GM21737 (cell line): ENCODE measurements at regions not wholly inside any gene's neighbourhood (a gene's known extent, or its start where the extent isn't known, plus 50 kb on each side); places are given as distances from the start of the nearest gene placed in this dataset.

Source experiments
- ATAC-seq: cut with Tn5 transposase; IDR thresholded peaks from one replicate; pipeline ENCODE4 v1.9.1; 2021; ENCODE audit warnings: mild to moderate bottlenecking, moderate library complexity; ENCODE audit not compliant: unreplicated experiment

DNA sequence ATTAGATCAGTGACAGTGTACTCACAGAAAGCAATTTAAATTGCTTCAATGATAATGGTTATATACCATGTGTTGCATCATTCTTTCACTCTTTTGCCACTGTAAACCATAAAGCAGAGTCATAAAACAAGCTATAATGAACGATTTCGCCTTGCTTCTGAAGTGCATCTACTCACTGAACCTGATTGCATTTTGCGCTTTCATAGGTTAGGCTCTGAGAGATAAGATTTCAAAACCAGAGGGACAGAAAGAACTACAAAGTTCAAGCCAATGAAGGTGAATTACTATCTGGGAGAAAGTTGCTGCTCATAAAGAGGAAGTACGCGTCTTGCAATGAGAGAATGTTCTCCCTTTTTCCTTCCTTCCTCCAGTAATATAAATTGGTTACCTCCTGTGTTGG lies 412.7 kb downstream of the CETN3 start:
- no peak for ATAC-seq

DNA sequence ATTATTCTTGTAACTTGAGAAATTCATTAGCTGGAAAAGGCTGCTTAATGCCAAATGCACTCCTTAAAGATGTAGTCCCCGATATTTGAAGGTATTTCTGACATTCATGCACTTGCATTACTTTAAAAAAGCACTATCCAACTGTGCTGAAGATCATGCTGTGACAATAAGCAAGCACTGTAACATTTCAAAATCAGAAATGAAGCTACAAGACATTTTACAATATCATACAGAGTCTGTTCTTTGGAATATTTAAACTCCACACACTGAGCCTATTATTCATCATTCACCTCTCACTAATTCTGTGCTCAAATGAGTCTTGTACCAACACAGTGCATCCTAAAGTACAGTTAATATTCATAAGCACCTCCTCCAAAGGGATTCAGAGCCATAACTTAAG lies 413.2 kb downstream of the CETN3 start:
- no peak for ATAC-seq

DNA sequence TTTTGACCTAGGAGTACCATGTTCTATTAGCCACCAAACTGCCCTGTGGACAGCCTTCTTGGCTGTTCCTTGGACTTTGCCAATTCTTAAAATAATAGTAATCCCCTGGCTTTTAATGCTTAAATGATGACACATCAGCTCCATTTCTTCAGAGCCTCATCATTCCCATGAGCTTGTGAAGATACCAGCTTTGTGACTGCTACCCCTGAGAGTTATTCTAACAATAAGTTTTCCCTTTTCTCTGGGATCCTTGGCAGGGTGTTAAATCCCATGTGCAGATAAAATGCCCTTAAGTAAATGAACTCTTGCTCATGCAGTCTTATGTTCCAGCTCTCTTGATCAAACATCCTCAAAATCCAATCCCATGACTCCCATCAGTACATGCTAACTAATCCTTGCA lies 415.3 kb downstream of the CETN3 start:
- no peak for ATAC-seq

DNA sequence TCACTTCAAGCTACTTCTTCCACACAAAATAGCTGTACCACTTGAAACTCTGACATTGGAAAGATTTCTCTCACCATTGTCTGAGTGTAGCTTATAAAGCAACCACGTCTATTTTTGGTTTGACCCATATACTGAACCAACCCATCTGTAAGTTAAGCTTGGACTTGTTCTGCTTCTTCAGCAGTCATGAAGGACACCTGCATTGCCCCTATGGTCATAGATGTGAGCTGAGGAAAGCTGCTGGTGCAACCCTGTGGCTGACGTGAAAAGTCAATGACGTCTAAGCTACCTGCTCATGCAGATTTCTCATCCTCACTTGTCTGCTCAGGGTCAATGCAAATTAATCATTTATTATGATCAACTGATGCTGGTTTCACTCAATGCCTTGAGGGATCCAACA lies 417.4 kb downstream of the CETN3 start:
- ATAC-seq = no peak

DNA sequence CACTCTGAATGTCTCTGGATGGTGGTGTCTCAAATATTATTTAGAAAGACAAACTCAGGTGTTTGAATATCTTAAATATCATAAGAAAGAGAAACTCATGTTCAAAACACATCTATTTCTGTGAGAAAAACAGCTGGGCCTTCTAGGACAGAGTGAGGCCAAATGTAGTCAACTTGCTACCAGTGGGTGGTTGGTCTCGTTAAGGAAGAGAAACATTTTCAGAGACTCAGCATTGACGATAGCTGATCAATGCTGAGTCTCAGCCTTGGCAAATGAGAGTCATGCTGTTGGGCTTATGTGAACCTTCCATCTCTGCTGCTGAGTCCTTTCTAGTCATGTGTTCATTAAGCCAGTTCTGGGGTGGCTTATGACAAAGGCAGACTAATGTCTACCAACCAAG lies 418.0 kb downstream of the CETN3 start:
- no peak for ATAC-seq

DNA sequence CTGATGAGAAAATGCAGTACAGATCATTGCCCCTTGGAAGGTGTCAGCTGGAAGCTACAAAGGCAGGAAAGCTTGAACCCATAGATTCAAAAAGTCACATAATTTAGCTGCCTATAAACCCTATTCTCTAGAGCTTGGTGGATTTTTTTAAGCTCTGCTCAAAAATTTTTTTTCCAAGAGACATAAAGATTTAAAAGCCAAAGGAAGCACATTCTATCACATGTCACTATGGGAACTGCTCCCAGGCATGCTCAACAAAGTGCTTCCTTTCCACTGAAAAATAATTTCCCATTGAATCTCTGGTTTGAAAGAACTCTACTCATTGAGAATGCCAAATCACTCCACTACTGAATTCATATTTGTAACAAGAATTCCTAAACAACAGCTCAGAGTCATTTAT lies 419.8 kb downstream of the CETN3 start:
- no peak for ATAC-seq

DNA sequence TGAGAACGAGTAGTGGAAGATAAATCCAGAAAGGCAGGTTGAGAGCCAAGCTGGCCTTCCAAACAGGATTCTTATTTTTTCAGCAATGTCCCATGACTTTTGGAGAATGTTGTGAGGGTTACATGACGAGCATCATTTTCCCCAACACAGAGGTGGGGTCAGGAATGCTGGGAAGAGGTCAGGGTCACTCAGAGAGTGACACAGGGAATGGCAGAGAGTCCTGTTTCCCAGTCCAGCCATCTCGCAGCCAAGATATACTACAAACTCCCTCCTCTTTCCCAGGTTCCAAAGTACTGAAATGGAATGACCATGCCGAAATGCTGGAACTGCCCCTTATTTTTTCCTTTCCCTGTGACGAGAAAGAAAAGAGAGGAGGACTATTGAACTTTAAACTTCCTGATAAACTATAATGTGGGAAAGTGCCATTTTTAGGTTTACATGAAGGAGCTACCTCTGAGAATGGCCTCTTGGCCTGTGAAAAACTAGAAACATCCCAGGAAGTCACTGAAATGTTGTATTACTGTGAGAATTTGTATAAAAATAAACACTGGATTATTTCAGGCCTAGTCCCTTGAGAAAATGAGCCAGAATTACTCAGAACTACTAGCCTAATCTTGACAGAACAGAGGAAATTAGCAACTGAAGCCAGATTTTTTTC lies 420.4 kb downstream of the CETN3 start:
- ATAC-seq = no peak

DNA sequence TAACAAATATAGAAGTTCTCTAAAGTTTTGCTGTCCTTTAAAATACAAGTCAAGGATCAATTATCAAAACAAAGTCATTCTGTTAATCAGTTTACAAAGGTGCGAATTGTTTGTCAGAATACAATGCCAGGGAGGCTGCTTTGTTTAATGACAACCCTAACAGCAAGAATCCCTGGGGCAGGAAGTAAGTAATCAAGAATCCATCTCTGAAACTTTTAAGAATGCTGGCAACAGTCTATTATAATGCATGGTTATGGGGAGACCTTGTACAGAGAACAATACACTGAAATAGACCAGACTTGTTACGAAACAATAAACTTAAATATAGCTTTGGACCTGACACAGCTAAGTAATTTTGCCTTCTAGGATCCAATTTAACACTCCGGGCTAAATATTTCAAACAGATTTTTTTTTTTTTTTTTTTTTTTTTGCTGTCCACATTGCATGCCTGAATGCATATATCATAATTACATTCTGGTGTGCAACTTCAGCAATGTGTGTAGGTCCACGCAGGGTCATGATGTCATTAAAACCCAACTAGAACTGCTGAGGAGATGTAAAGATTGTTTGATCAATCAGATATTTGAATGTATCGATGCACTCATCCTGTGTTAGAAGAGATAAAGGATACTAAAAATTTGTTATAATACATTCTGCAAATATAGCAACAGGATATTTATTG lies 421.3 kb downstream of the CETN3 start:
- ATAC-seq = no peak

DNA sequence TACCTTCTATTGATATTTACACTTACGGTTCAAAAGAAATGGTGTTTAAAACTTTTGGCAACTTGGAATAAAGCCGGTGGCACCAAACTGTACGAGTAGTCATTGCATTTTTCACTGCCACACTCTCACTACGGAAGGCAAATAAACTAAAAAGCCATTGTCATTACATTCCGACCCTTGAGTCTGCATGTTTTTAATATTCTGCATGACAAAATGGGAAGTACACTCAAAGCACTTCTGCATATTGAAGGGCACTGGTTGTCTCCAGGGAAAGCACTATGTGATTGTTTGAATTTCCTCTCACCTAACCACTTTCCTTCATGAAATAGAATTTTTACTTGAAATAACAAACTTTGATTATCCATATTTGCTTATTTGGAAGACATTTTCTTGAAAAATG lies 426.3 kb downstream of the CETN3 start:
- no peak for ATAC-seq

DNA sequence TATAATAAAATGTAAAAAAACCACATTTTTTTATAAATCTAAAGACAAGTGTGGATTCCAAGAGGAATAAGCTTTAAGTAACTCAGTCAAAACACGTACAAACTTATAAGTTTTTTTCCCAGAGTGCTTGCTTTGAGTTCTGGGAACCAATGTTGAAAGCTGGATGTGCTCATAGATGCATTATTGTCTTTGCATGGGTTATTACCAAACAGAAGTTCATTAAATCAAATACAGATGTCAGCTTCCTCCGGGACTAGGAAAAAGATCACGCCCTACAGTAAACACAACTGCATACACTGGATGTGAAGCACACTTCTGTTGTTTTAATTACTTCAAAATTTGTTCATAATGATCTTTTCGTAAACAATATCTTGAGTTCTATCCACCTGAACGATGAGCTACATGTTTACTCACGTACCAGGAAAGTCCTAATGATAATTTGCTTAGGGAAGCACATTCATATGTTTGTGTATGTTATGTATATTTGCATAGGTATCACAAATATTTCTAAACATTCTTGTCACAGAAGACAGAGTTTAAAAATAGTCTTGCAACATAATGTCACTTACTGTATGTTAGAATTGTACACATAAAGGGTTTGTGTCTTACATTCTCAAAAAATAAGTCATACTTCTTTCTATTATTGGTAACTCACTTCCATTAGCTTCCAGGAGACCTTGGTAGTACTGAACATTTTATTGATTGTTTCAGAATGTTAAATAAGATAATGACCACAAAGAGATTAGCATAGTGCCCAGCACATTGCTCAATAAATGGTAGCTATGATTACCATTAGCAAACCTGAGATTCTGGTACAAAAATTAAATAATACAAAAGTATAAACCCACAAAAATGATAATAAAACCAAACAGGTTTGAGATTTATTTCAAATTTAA lies 427.4 kb downstream of the CETN3 start:
- ATAC-seq = no peak

DNA sequence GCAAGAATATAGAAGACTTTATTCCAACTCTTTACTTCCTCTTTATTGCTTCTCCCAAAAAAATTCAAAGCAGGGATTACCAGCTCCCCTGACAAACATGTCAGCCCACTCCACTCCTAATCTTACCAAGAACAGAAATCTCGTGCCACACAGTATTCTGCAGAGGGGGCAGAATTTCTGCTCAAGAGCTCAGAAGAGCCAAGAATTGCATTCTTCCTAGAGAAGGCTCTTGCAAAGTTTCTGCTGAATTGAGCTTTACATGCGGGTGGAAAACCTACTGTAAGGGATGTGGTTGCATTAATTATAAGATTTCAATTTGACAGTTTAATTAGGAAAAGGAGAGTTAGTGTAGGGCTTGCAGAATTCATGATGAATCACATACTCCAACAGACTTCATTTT lies 428.5 kb downstream of the CETN3 start:
- no peak for ATAC-seq

DNA sequence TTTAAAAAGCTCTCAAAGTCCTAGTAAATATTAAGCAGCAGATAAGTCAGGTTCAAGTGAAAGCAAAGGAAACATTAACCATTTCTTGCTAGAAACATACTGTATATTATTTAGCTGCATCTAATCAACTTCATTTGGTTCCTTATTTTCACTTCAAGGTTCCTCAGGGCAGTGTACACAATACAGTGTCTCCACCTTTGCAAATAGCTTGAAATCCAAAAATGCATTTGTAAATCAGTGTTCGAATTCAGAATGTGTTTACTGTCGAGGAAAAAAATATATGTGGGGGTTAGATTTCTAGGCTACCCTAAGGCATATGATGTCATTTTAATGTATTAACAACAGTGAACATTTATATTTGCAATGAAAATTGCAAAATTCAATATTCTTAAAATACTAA lies 436.0 kb downstream of the CETN3 start:
- ATAC-seq = no peak

DNA sequence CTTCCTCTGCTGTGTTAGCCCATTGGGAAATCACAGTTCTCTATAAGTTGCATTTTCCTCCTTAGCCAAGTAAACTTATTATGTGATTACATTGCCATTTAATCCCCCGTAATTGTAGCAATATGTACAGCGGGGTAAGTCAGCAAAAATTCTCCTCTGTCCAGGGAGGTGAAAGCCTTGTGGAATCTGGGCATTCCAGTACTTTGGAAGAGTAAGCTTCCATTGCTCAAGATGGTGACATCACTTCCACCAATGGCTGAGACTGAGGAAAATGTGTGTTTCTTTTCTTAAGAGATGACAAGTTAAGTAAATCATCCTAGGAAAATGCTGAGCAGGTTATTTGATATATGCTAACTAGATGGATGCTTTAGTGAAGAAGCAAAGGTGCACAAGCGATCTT lies 436.7 kb downstream of the CETN3 start:
- no peak for ATAC-seq

DNA sequence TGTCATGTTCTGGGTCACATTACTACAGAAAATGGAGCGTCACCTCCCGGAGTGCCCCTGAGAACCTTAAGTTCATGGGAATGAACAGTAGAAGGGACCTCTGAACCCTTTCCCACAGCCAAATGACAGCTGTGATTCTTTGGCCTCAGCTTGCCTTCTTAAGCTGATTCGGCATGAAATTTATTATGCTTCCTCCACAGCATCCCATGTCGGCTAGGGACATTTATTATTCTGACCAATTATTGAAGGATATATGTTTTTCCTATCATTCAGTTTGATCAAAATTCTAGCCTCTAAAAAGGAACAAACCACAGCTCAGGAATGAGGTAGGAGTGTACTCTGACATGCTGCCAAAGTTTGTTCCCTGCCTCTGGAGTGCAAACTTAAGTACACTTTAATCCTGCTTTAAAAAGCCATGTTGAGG lies 440.6 kb downstream of the CETN3 start:
- no peak for ATAC-seq

DNA sequence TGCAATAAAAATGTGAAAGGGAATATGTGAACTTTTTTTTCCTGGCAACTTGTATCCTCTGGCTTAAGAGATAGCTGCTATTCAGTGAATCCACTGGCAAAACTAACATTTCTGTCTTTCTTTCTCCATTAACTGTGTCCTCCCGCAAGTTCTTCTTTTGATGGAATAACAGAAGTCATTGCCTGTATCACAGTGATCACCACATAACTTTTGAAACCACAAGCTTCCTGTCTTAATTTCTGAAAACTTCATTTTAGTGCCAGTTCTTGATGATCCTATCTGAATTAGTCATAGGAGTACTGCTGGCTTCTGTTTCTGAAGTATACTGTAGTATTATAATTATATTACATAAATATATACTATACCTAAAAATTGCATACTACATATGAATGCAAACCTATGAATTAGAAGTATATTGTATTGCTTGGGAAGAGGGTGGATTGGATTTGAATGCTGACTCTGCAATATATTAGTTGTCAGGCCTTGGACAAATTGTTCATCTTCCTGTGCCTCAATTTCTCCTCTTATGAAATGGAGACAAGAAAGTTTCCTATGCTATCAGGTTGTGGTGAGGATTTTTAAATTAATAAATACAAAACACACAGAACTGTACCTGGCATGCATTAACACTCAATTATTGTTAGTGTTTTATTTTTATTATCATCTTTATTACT lies 441.6 kb downstream of the CETN3 start:
- no peak for ATAC-seq

DNA sequence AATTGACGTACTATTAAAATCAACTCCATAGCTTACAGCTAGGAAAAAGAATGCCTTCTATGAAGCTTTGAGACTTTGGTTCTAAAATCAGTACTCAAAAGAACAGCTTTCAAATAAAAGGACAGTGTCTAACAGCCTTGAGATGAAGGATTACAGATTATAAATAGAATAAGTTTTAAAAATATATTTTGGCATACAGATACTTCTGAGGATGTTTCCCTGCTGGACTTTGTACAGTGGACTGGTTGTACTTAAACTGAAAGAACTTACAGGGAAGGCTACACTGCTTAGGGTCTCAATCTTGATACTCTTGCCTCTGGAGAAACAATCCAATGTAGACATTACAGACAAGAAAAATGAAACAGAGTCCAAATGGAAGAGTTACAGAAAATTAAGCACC lies 452.7 kb downstream of the CETN3 start:
- ATAC-seq = no peak

DNA sequence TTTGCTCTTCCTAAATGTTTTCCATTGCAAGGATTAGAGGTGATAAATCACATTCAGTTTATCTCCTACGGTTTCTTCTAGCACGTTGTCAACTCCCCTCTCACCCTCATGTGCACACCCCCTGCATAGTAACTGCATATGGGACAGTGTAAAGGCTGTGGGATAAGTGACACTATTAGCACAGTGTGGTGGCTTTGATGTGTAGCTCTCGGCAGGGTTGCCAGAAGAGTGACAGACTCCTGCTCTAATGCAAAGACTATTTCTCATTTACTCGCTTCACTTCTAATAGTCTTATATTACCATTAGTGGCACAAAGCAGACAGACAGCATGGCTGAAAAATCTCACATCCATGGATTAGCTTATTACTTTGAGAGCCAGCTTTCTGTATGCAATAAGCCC lies 454.6 kb downstream of the CETN3 start:
- ATAC-seq = no peak

DNA sequence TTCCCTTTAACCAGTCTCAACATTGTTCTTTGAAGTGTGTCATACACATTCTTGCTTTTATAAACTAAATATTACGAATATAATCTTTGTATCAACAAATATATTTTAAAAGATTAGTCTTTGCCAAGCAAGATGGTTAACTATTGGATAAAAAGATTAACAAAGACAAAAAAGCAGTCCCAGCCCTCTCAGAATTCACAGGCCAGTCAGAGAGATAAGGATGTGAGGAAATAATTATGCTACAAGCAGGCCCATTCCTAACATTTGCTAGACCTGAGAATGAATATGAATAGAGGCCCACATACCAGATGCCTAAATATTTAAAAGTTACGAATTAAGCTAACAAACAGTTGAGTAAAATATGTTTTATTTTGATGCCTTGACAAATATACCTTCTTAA lies 457.7 kb downstream of the CETN3 start:
- no peak for ATAC-seq

DNA sequence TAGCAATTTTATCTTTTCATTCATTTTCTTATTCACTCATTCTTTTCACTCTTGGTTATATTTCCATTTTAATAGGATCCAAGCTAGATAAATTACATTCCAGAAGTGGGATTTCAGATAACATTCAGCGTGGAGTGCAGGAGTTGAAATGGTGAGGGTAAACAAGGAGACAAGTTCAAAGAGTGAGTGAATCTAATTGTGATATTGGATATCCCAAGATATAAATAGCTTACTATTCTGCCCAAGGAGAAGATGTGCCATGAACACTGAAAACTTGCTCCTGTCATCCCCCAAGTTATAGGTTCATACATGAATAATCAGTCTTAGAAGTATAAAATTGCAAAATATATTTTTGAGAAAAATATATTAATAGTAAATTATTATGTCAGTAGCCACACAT lies 459.3 kb downstream of the CETN3 start:
- ATAC-seq = no peak

DNA sequence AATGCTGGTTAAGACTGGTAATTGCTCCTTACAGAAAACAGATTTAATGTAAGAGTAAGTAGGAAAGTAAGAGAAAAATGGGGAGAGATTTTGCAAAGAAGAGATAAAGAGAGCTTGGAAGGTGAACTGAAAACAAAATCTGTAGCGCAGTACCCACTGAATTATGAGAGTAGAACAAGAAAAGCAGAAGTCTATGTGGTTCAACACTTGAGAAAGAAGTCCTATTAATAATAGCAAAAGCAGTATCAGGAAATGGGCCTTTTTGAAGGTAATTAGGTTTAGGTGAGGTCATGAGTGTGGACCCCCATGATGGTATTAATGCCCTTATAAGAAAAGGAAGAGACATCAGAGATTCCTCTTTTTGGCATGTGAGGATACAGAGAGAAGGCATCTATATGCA lies 460.6 kb downstream of the CETN3 start:
- no peak for ATAC-seq

DNA sequence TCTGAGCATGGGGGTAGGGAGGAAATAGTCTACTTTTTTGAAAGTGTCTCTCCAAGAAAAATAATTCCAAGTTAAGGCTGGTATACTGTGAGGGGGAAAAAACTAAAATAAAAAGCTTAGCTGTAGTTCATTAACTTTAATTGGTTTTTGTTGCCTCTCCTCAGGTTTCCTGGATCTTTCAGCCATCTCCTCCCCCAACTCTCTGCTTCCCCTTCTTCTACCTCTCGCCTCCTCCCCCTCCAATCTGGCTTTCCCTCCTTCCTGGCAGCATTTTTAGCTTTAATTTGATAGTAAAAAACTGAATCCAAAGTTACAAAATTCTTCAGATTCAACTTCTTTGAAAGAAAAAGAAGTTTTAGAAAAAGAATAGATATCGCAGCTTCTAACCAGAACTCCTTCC lies 462.6 kb downstream of the CETN3 start:
- no peak for ATAC-seq
